Uterus (tissue), 3 donors: ENCODE measurements at regions not wholly inside any gene's neighbourhood (a gene's known extent, or its start where the extent isn't known, plus 50 kb on each side); places are given as distances from the start of the nearest gene placed in this dataset.

ENCODE experiments used
- DNase-seq, 2 donors: peaks; one replicate each; pipeline ENCODE4 v3.0.0-alpha.2; 2019 to 2020
- H3K27ac ChIP-seq, 2 donors: fragments of 200-600 bp; sonication (generic); 1 replicate in 1 of 2; 2 replicates in 1 of 2; pipeline ENCODE4 v1.5.1; 2016 to 2018
- H3K27me3 ChIP-seq, 2 donors: fragments of 200-600 bp; sonication (generic); one replicate each; pipeline ENCODE4 v1.5.1; 2018 to 2019; ENCODE audit warnings: control low read depth in 1 of 2
- H3K36me3 ChIP-seq, 2 donors: fragments of 200-600 bp; sonication (generic); one replicate each; pipeline ENCODE4 v1.5.1; 2019; ENCODE audit warnings: control low read depth in 1 of 2
- H3K4me1 ChIP-seq, 2 donors: fragments of 200-600 bp; sonication (generic); one replicate each; pipeline ENCODE4 v1.5.1; 2018 to 2019; ENCODE audit warnings: control low read depth in 1 of 2
- H3K4me3 ChIP-seq, 2 donors: fragments of 200-600 bp; sonication (generic); 1 replicate in 1 of 2; 2 replicates in 1 of 2; pipeline ENCODE4 v1.5.1; 2018 to 2019; ENCODE audit warnings: mild to moderate bottlenecking in 1 of 2
- H3K9me3 ChIP-seq, 2 donors: fragments of 200-600 bp; sonication (generic); one replicate each; pipeline ENCODE4 v1.5.1; 2019; ENCODE audit warnings: control low read depth in 1 of 2
- POLR2A ChIP-seq, 2 donors: fragments of 450-650 bp; IDR thresholded peaks; one replicate each; pipeline ENCODE4 v1.6.1; 2016; ENCODE audit warnings: antibody characterized with exemption in 2 of 2, mild to moderate bottlenecking in 1 of 2, moderate library complexity in 1 of 2
- intact Hi-C: fragments of 100-400 bp; cut with DNase I; formaldehyde crosslinking; loops from one replicate; pipeline ENCODE4 v1.15.1; 2023; ENCODE audit warnings: low total_unique reads
- TF ChIP-seq, protein P1 (sequence below), 4 experiments: fragments of 200-600 bp in 2 of 4; fragments of 450-650 bp in 2 of 4; sonication (generic) in 2 of 4; IDR thresholded peaks; one replicate each; pipeline ENCODE4 v1.5.1; 2016 to 2019; ENCODE audit warnings: antibody characterized with exemption in 4 of 4, mild to moderate bottlenecking in 2 of 4, moderate library complexity in 1 of 4
- donor health status: DM: yes; HTN: yes; CAD: no.

DNA sequence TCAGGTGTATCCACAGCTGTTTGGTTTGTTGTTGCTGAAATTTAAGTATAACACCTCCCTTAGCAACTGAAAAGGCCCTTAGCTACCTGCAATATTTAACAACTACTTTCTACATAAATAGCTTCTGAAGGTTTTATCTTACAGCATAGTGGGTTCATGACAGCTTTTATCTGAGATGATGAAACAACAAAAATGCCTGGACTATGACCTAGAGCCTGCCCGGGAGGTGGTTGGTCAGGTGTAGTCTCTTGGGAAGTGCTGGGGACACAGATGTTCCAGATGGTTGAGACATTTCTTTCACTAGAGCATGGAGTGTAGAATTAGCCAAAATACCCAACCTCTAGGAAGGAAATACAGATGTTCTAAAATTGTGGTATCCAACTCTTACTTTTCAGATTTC lies 705.4 kb downstream of the MAFB start:
- no peak overlapping the region for H3K27ac ChIP-seq
- H3K36me3 ChIP-seq: no peaks in the 10 kb centered on the region
- H3K4me3 ChIP-seq: no peak overlapping the region
- TF ChIP-seq, protein P1, sequence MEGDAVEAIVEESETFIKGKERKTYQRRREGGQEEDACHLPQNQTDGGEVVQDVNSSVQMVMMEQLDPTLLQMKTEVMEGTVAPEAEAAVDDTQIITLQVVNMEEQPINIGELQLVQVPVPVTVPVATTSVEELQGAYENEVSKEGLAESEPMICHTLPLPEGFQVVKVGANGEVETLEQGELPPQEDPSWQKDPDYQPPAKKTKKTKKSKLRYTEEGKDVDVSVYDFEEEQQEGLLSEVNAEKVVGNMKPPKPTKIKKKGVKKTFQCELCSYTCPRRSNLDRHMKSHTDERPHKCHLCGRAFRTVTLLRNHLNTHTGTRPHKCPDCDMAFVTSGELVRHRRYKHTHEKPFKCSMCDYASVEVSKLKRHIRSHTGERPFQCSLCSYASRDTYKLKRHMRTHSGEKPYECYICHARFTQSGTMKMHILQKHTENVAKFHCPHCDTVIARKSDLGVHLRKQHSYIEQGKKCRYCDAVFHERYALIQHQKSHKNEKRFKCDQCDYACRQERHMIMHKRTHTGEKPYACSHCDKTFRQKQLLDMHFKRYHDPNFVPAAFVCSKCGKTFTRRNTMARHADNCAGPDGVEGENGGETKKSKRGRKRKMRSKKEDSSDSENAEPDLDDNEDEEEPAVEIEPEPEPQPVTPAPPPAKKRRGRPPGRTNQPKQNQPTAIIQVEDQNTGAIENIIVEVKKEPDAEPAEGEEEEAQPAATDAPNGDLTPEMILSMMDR (IDR thresholded peaks at IDR 0.05): no peak
- TF ChIP-seq POLR2A (IDR thresholded peaks at IDR 0.05): no peak
- intact Hi-C loops: no loop called here
- no peaks in the 10 kb centered on the region for H3K27me3 ChIP-seq
- no peak for DNase-seq
- no peaks in the 10 kb centered on the region for H3K9me3 ChIP-seq
- peaks cover 7 to 8% of the 10 kb centered on the region in 2 donors for H3K4me1 ChIP-seq

DNA sequence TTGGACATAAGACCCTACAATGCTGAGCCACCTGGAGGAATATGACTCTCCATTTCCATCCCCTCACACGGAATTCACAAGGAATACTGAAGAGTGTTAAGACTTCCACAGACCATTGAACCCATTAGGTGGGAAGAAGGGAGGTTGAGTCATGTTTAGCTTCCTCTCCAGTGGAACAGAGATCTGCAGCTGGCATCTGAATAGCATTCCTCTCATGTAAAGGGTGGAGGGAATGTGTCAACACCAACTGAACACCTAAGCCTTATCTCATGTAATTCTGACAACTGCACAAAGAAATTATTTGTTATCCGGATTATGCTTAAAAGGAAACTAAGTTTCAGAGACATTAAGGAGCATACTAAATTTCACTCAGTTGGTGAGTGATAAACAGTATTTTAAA lies 705.9 kb downstream of the MAFB start:
- intact Hi-C loops: no loop called here
- TF ChIP-seq, protein P1 (IDR thresholded peaks at IDR 0.05): no peak
- TF ChIP-seq POLR2A (IDR thresholded peaks at IDR 0.05): no peak
- Histone ChIP-seq H3K4me3 (no peak overlapping the region), H3K27me3 (no peaks in the 10 kb centered on the region), H3K36me3 (no peaks in the 10 kb centered on the region), H3K4me1 (peaks cover 7 to 8% of the 10 kb centered on the region in 2 donors), H3K9me3 (no peaks in the 10 kb centered on the region), H3K27ac (no peak overlapping the region)
- no peak for DNase-seq

DNA sequence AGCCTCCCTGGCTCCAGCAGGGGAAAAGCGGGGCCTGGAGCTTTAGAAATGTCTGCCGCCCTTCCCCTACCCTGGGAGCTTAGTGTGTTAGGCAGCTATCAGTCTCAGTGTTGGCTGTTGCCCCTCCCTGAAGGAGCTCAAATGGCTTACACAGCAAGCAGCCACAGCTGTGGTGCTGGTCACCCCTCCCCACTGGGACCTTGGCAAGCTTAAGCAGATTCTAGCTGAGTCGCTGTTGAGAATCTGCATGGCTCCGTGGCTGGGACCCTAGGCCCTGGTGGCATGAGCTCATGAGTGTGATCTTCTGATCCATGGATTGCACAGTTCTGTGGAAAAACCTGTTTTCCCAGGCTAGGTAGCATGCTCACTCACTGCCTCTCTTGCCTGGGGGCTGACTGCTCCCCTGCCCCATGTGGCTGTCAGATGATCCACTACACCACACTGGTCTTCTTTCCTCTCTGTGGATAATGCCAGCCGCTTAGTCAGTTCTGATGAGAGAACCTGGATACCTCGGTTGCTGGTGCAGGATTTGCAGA lies 714.0 kb downstream of the MAFB start:
- no peak overlapping the region for H3K27ac ChIP-seq
- no peaks in the 10 kb centered on the region for H3K4me1 ChIP-seq
- no peaks in the 10 kb centered on the region for H3K36me3 ChIP-seq
- DNase-seq: no peak
- no peak overlapping the region for H3K4me3 ChIP-seq
- no peaks in the 10 kb centered on the region for H3K27me3 ChIP-seq
- intact Hi-C loops: no loop called here
- H3K9me3 ChIP-seq: no peaks in the 10 kb centered on the region
- TF ChIP-seq, protein P1 (IDR thresholded peaks at IDR 0.05): no peak
- no peak for TF ChIP-seq POLR2A (IDR thresholded peaks at IDR 0.05)

DNA sequence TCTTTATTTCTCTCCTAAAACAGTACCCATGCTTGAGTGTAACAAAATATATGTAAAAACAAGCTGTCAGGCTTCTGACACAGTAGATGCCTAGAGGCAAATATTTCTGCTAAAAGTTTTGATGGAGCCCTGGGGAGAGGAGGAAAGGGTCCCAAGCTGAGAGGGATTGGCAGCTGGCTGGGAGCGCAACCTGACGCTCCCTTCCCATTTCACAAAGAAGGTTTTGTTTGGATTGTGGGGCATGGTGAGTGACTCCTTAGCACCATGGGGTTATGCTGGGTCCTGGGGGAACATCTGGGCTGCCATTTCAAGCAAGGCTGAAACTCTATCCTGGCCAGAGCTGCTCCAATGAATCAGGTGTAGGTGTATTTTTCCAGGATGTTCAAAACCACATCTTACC lies 720.5 kb downstream of the MAFB start:
- H3K36me3 ChIP-seq: no peaks in the 10 kb centered on the region
- no peak for DNase-seq
- intact Hi-C loops: no loop called here
- TF ChIP-seq POLR2A (IDR thresholded peaks at IDR 0.05): no peak
- TF ChIP-seq, protein P1 (IDR thresholded peaks at IDR 0.05): no peak
- no peaks in the 10 kb centered on the region for H3K27me3 ChIP-seq
- H3K4me3 ChIP-seq: no peak overlapping the region
- H3K4me1 ChIP-seq: no peaks in the 10 kb centered on the region
- H3K9me3 ChIP-seq: no peaks in the 10 kb centered on the region
- no peak overlapping the region for H3K27ac ChIP-seq

DNA sequence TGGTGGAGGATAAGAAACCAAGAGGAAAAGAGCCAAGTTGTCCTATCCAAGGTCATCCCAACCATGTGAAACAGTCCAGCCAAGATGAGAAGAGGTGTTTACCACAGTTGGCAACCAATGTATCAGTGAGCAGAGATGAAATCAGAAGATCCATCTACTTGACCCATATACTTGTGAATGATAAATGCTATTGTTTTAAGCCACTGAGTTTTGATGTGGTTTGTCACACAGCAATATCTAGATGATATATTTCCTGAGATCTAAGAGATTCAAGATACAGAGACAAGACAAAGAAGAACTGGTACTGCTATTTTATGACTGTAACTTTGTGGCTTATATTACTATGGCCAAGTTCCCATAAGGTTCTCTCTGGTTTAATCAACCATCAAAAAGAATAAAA lies 721.2 kb downstream of the MAFB start:
- TF ChIP-seq POLR2A (IDR thresholded peaks at IDR 0.05): no peak
- TF ChIP-seq, protein P1 (IDR thresholded peaks at IDR 0.05): no peak
- no peaks in the 10 kb centered on the region for H3K36me3 ChIP-seq
- DNase-seq: no peak
- H3K9me3 ChIP-seq: no peaks in the 10 kb centered on the region
- no peak overlapping the region for H3K27ac ChIP-seq
- H3K27me3 ChIP-seq: no peaks in the 10 kb centered on the region
- H3K4me1 ChIP-seq: no peaks in the 10 kb centered on the region
- no peak overlapping the region for H3K4me3 ChIP-seq
- intact Hi-C loops: no loop called here
